ENCODE measurements at regions not wholly inside any gene's neighbourhood (a gene's known extent, or its start where the extent isn't known, plus 50 kb on each side); places are given as distances from the start of the nearest gene placed in this dataset.

DNA sequence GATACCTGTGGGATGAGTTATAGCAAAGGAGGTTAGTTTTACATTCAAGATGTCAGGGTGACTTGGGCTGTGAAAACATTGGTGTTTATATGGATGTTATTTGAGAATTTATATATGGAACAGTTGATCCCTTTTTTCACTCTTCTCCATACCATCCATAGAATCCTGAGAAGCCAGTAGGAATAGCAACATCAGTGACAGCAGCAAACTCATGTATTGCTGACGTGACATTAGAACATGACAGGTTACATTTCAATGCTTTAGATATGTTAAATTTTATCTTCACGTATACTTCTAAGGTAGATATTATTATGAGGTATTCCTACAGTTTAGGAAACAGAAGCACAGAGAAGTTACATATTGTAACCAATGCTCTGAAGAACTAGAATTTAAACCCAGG is 745.2 kb upstream of the GCFC2 start:
- DNase-seq (ENCODE audit: low read depth, low spot score) = no peak

DNA sequence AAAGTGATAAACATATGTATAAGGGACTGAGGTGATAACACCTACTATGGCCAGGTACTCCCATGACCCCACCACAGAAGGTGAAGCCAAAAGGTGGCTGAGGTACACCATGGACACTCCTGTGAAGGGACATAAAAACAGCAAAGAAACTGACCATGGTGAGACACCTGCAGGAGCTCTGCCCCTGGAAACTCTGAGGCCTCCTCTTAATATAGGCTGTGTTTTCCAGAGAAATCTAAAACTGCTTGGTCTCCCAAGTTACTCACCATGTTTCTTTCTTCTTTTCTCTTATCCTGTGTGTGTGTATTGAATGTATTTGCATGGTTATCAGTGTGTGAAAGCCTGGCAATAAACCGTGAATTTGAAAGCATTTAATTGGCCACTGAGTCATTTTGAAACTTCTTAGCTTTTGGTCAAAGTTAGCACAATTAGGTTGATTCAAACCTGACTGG is 739.3 kb upstream of the GCFC2 start:
- DNase-seq (ENCODE audit: low read depth, low spot score) = peak; percentile 57

DNA sequence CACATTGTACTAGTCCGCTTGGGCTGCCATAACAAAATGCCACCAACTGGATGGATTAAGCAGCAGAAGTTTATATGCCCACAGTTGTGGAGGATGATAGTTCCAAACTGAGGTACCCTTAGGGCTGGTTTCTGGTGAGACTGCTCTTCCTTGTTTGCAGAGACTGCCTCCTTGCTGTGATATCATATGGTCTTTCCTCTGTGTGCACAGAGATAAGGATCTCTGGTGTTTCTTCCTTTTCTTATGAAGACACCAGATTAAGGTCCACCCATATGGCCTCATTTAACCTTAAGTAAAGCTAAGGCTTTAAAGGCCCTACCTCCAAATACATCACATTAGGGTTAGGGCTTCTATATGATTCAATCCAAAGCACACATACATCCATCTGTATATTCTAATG is 738.2 kb upstream of the GCFC2 start:
- DNase-seq (ENCODE audit: low read depth, low spot score) = no peak

DNA sequence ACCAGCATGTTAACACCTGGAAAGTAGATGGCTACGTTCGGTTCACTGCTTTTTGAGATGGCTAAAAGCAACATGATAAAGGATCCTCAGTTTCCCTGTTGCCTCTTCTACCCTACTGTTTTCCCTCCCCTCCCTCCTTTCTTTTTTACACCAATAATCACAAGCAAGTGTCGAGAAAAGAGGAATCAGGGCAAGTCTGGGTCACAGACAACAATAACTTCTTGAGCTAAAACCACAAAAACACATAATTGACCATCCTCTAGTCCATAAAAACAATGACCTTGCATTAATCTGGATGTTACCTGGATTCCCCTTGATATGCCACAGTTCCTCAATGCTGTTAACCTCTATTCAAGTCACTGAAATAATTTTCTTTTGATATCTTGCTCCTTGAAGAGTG is 736.6 kb upstream of the GCFC2 start:
- DNase-seq (ENCODE audit: low read depth, low spot score) = no peak

DNA sequence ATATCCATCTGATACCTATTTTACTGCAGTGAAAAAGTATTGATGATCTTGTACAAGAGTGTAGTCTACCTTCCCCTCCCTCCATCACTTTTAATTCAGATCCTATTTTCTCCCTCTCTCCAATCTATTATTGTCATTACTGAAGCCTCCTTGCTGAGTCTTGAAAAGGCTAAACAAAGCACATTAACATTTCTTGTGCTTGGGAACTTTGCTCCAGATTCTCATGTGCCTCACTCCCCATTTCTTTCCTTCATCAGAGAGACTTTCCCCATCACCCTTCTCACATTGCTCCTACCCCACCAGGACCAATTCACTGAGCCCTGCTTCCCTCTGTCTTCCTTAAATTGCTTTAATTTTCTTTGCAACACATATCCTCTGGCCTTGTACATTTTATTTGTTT is 736.2 kb upstream of the GCFC2 start:
- DNase-seq (ENCODE audit: low read depth, low spot score) = no peak

DNA sequence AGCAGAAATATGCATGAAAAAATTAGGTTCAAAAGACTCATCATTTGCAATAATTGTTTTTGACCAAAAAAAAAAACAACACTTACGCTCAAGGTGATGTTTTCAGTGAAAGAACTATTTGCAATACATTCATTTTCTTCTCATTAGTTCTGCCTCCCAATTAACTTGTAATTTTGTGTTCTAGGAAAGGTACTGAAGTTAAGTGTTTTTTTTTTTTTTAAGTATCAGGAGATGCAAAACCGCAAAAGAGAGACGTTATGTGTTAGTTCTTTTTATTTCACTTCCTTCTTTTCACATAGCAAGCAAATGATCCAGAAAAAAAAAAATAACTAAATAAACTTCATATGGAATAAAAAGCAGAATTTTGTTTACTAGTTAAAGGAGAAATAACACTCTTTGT is 735.2 kb upstream of the GCFC2 start:
- DNase-seq (ENCODE audit: low read depth, low spot score) = no peak

DNA sequence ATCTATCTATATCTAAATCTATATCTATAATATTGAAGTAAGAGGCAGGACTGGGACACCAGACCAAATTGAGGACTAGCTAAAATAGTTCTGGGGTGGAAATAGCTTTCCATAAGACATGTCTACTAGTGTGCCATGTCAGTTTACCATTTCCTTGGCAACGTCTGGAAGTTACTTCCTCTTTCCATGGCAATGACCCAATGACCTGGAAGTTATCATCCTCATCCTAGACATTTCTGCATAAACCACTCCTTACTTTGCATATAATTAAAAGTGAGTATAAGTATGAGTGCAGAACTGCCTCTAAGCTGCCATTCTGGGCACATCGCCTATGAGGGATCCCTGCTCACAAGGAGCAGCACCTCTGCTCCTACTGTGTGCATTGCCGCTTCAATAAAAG is 734.0 kb upstream of the GCFC2 start:
- DNase-seq (ENCODE audit: low read depth, low spot score) = no peak

DNA sequence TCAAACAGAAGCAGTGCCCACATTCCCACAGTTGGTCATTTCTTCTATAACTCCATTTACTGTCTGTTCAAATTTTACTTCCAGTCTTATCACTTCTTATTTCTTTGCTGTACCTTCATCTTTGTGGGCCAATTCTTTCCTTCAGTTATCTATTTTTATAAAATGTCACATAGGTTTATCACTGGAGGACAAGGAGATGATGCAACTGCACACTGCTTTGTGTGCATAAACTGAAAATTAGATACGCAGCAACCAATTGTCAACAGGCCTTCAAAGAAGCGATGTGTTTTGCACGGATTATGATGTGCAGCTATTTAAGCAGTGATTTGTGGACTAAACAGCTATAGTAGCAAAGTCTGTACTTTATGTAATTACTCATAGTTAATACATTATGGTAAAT is 726.8 kb upstream of the GCFC2 start:
- no peak for DNase-seq (ENCODE audit: low read depth, low spot score)

DNA sequence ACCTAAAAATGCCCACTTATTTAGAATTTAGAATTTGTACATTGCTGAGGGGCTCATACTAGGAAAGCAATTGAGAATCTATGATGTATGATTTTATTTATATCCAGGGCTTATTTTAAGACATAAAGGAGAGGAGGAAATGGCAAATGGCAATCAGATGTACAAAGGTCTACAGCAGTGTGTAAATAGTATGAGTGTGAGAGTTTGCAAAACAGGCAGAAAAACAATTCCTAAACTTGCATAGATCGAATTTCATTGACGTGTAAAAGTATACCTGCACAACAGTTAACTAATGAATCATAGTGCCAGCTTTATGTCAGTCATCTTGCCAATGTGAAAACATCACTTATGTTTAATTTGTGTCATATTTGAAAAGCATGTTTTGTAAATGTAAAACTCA is 718.7 kb upstream of the GCFC2 start:
- no peak for DNase-seq (ENCODE audit: low read depth, low spot score)

DNA sequence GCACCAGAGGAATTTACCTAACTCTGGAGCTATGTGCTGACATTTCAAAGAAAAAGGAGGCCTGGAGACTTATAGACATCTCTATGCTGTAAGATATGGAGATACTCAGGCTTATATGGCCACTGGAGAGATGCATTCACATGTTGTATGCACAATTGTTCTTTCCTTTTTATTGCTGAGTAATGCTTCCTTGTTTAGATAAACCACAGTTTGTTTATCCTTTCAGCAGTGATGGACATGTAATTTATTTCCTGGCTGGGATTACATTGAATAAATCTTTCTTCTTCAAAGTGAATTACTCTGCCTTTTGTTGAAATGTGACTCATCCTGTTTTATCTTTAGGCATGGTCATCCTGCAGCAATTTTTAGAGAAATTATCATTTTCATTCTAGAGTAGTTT is 716.7 kb upstream of the GCFC2 start:
- DNase-seq (ENCODE audit: low read depth, low spot score) = peak; percentile 2

DNA sequence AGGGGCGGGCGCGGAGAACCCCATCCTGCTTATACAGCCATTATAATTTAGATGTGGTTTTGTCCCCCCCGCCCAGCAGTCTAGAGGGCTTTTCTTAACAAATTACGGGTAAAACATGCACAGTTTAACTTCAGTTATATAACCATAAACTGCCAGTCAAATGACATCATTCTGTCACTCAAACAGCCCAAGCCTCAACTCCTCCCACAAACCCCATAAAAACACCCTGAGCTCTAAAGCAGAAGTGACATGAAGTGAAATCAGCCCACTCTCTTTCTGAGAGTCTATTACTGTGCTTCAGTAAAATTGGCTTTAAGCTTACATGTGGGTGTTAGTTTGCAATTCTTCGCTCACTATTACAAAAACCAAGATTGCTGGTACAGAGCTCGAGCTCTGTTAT is 705.1 kb upstream of the GCFC2 start:
- DNase-seq (ENCODE audit: low read depth, low spot score) = no peak

DNA sequence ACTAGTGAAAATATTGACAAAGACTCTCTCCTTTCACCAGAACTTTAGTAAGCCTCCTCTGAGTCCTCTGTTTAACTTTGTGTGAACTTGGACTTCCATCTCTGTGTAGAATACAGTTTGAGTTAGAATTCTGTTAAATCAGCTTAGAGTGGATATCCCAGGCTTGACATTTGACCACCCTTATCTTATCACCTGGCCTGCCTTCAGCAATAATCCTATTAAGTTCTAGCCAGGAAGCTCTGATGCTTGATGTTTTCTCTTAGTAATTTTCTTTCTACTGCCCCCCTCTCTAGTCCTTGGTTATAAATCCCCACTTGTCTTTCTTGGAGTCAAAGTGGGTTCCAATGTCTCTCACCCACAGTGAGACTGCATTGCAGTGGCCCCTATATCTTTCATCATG is 702.7 kb upstream of the GCFC2 start:
- no peak for DNase-seq (ENCODE audit: low read depth, low spot score)

DNA sequence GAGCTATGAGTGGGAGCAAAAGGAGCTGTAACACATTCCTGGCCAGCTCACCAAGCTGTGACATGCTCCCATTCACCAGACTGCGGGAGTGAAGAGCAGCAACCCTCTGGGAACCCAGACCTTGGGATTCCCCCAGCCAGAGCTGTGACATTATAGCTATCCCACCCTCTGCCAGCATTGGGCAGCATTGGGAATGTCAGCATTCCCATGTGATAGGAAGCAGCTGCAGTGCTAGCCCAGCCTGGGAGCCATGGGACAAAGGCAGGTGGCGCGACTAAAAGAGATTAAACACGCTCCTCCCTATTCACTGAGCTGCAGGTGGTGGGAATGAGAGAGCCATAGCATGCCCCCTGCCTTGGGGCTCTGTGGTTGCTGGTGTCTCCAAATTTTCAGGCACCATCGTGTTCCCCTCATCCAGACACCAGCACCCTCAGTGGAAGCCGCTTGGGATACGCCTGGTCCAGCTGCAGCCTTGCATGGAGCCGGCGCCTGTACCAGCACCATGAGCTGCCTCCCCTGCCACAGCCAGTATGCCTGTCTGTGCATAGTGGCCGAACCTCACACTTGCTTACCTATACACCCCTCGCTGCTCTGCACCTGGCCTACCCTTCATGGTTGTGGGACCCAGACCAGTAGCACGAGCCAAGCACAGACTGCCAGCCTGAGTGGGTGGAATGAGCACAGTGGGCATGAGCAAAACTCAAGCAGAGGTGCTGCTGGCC is 695.6 kb upstream of the GCFC2 start:
- no peak for DNase-seq (ENCODE audit: low read depth, low spot score)

DNA sequence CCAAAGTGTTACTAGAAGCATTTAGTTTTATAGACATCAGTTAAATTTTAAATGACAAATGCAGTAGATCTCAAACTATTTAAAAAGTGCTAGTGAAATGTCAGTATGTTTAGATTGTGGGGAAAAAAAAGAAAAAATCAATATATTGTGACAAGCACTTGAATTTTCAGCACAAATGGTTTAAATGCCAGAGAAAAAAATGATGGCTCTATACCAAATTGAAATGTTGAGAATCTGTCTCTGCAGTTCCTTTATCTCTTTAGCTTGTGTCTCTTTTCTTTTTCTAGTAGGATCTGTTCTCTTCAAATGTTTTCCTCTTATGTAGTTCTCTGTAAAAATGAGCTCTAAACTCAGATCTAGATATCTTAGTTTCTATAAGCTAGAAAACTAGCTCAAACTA is 682.6 kb upstream of the GCFC2 start:
- no peak for DNase-seq (ENCODE audit: low read depth, low spot score)

DNA sequence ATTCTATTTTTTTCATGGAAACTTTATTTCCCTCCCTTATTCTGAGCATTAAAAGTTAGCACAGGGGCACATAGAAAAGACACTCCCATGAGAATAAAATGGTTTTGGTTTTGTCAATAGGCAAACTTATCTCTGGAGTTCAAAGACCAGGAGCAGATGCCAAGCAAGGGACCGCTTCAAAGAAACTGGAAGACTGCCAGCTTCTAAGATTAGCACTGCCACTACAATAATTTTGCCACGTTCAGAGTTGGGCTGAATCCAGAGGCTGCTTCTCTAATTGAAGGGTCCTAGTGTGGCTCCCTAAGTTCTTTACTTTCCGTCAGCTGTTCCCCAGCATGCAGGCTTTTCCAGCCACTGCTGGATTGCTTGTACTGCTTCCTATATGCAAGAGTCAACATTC is 681.0 kb upstream of the GCFC2 start:
- DNase-seq (ENCODE audit: low read depth, low spot score) = peak; percentile 3

DNA sequence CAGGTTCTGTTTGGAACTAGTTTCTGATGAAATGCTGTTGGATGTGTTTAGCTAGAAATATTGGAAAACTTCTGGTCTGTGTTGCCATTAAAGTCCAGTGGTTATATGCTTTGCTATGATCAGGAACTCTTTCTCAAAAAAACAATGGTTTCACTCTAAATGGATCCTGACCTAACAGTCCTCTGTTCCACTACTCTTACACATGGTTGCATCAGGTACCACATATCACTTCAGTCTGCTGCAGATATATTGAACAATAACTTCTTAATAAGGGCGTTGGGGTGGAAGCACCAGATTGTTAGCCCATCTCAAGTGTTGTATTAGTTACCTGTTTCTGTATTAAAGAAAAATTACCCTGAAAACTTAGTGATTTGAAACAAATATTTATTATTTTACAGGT is 676.6 kb upstream of the GCFC2 start:
- DNase-seq (ENCODE audit: low read depth, low spot score) = no peak

DNA sequence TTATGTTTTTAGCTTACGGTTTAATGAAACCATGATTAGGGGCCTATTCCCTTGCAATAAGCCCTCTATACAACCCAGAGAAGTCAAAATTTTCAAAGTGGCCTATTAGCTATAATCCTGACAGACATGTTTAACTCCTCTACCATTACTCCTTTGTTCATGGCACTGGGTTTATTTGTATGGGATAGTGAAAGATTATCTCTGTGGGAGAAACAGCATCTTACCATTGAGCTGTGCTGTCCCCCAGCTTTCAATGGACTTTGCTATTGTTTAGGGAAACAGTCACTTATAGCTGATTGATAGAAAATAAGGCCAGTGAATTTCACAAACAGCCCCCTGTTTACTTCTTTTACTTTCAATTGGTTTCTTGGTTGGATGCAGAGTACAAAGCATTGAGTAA is 675.2 kb upstream of the GCFC2 start:
- DNase-seq (ENCODE audit: low read depth, low spot score) = no peak

DNA sequence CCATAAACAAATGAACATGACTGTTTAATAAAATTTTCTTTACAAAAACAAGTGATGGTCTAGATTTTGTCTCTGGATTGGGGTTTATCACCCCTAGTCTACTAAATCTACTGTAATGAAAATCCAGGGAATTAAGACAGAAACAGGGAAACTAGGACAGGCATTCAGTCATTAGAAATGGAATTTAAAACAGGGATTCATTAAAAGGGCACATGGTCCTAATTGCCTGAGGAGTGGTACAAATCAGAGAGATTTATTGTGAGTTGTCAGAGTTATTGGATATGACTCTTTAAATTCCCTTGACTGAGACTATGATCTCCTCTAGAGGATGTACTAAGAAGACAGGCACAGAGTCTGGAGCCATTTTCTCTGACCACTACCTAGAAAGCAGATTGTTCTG is 670.9 kb upstream of the GCFC2 start:
- DNase-seq (ENCODE audit: low read depth, low spot score) = no peak

DNA sequence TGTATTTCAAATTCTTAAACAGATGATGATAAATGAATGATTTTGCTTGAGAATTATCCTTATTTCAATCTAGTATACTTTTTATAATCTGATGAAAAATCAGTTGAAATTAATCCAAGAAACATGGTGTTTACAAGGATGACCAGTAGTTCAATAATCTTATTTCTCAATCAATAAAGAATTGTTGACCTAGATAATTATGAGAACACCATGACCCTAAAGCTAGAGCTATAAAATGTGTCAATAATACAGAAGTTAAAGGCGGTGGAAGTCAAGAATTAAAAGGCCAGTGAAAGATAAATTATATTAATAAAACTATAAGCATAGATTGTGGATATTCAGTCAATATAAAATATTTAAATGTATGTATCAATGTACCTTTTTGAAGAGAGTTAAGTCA is 667.4 kb upstream of the GCFC2 start:
- no peak for DNase-seq (ENCODE audit: low read depth, low spot score)

DNA sequence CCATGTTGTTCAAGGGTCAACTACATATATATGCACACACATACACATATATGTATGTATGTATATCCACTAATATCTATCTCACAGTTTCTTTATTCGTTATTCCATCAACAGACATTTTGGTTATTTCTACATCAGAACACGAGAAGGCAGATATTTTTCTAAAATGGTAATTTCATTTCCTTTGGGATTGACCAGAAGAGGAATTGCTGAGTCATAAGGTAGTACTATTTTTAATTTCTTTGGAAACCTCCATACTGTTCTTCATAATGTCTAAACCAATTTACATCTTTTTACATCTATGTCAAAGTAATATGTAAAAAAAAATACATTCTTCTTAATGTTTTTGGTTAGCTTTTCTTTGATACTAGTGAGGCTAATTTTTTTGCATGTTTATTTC is 630.7 kb upstream of the GCFC2 start:
- no peak for DNase-seq (ENCODE audit: low read depth, low spot score)

DNA sequence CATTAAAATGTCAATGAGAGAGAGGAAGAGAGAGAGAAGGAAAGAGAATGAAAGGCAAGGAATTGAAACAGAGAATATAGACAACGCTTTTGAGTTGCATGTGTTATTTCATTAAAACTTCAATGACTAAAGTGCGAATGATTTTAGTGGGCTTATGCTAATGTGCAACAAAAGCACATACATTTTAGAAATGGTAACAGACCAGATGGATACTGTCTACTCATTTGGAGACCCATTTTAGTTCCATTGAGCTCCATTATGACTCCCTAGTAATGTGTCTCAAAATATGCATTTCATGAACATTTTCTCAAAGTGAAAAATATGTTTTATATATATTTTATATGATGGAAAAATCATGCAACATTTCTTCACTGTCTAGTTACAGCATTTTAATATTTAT is 622.2 kb upstream of the GCFC2 start:
- DNase-seq (ENCODE audit: low read depth, low spot score) = no peak

DNA sequence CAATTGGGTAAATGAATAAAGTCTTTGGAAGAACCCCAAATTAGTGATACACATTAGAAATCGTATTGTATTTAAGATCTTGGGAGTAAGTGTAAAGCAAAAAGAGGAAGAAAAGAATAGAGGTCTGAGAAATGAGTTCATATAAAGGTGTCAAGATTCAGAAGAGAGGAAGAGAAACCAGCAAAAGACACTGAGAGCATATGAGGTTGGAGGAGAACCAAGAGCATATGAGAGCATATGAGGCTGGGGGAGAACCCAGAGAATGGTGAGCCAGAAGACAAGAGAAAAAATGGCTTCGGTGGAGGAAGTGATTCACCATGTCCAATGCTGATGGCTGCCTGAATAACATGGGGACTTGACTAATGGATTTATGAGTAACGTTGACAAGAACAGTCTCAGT is 620.1 kb upstream of the GCFC2 start:
- DNase-seq (ENCODE audit: low read depth, low spot score) = no peak

DNA sequence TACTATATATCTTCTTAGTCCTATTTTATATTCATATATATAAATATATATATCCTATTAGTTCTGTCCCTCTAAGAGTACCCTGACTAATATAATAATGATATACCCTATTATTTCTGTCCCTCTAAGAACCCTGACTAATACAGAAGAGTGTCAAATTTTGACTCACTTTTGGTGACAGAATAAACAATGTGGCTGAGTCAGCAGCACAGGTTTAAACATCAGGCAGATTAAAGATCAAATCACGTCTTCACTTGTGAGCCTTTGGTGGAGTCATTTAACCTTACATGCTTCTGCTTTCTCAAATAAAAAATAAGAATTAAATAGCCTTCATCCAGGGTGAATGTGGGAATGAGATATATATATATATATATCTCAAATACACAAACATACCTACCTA is 615.9 kb upstream of the GCFC2 start:
- no peak for DNase-seq (ENCODE audit: low read depth, low spot score)

DNA sequence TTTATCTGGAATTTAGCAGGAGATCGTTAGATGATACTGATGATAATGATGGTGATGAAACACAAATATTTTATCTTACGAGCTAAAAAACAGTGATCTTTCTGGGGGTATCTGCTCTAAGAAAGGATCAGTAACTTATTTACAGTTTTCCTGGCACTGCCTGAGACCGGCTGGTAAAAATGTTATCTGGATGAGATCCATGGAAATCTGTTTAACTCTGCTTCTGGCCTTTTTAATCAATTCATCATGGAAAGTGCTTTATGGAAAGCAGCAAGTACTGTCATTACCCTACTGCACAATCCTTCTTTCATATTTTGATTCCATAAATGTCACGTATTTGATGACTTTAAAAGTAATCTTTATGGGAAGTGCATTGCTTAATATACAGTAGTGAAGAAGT is 612.7 kb upstream of the GCFC2 start:
- no peak for DNase-seq (ENCODE audit: low read depth, low spot score)
